ENCODE measurements at regions not wholly inside any gene's neighbourhood (a gene's known extent, or its start where the extent isn't known, plus 50 kb on each side); places are given as distances from the start of the nearest gene placed in this dataset.

GRCh38 chr6:26257272-26257671 is 107.7 kb upstream of the BTN3A2 start:
- TF ChIP-seq EZH2 (IDR thresholded peaks at IDR 0.05; ENCODE audit: borderline replicate concordance, insufficient read depth, low read depth, low read length, poor library complexity, severe bottlenecking) (no peak), CTCF (IDR thresholded peaks at IDR 0.05) (no peak)
- Mint-ChIP-seq H3K9me3 (ENCODE audit: insufficient read depth) (peaks cover 2% of the 10 kb centered on the region), H3K4me1 (peaks cover 17% of the 10 kb centered on the region), H3K27me3 (no peaks in the 10 kb centered on the region), H3K27ac (no peak overlapping the region), H3K4me3 (no peak overlapping the region)
- H3K9me3 ChIP-seq (ENCODE audit: control extremely low read depth in 1 of 3, control insufficient read depth in 2 of 3, insufficient read depth in 1 of 3, low read length in 2 of 3): peaks cover 0 to 3% (median 0%) of the 10 kb centered on the region in 3 donors
- WGBS (ENCODE audit: insufficient coverage): 93% methylated on average over 5 of the region's 7 CpGs
- intact Hi-C loops (cut with micrococcal nuclease): no loop called here
- no peak overlapping the region for H3K4me2 ChIP-seq (replicated peaks; ENCODE audit: low read depth, low read length, poor library complexity, severe bottlenecking)
- ChIA-PET CTCF (interaction anchor here (2.0 kb wide), 1 partner anchor 14 kb away, joined by 8 read pairs; a partner anchor contains a TSS), POLR2A (interaction anchor here (1.2 kb wide), 1 partner anchor 15 kb away, joined by 6 read pairs; a partner anchor contains a TSS)
- peaks cover 4 to 6% of the 10 kb centered on the region in 2 donors for H3K4me1 ChIP-seq (ENCODE audit: control insufficient read depth in 2 of 2, insufficient read depth in 2 of 2, low read length in 2 of 2)
- no peaks in the 10 kb centered on the region for H3K27me3 ChIP-seq (replicated peaks in 1 of 4; ENCODE audit: control extremely low read depth in 1 of 4, control insufficient read depth in 3 of 4, insufficient read depth in 4 of 4, low read length in 3 of 4)
- ATAC-seq (ENCODE audit: low read depth): no peak
- no peak for DNase-seq
- no peak overlapping the region for H3K4me3 ChIP-seq (ENCODE audit: control extremely low read depth in 1 of 5, extremely low read depth in 1 of 5, insufficient read depth in 1 of 5, low read depth in 2 of 5, low read length in 4 of 5)
- H3K79me2 ChIP-seq (ENCODE audit: control insufficient read depth, insufficient read depth, low read length): no peaks in the 10 kb centered on the region
- no peak overlapping the region for H2AFZ ChIP-seq (ENCODE audit: insufficient read depth, low read depth, low read length, poor library complexity, severe bottlenecking)
- no peak overlapping the region for H3K9ac ChIP-seq (ENCODE audit: low read length)
- H3K27ac ChIP-seq (ENCODE audit: low read length in 2 of 2): no peak overlapping the region
- H4K20me1 ChIP-seq (ENCODE audit: control insufficient read depth, insufficient read depth, low read length, poor library complexity, severe bottlenecking): no peaks in the 10 kb centered on the region
- peaks cover 0 to 2% of the 10 kb centered on the region in 2 experiments for H3K36me3 ChIP-seq (replicated peaks in 1 of 2; ENCODE audit: control extremely low read depth in 1 of 2, control insufficient read depth in 1 of 2, extremely low read depth in 1 of 2, insufficient read depth in 2 of 2, low read length in 1 of 2)

- TF ChIP-seq EZH2 (IDR thresholded peaks at IDR 0.05; ENCODE audit: borderline replicate concordance, insufficient read depth, low read depth, low read length, poor library complexity, severe bottlenecking) (no peak), CTCF (IDR thresholded peaks at IDR 0.05) (no peak)
- no peak overlapping the region for H3K4me2 ChIP-seq (replicated peaks; ENCODE audit: low read depth, low read length, poor library complexity, severe bottlenecking)
- peaks cover 0 to 3% (median 0%) of the 10 kb centered on the region in 3 donors for H3K9me3 ChIP-seq (ENCODE audit: control extremely low read depth in 1 of 3, control insufficient read depth in 2 of 3, insufficient read depth in 1 of 3, low read length in 2 of 3)
- intact Hi-C loops (cut with micrococcal nuclease): no loop called here
- peaks cover 6% of the 10 kb centered on the region for H3K4me1 Mint-ChIP-seq
- no peak overlapping the region for H3K4me3 Mint-ChIP-seq
- H3K27me3 Mint-ChIP-seq: no peaks in the 10 kb centered on the region
- no peak overlapping the region for H3K27ac Mint-ChIP-seq
- DNase-seq (no peak), ATAC-seq (ENCODE audit: low read depth) (no peak)
- H3K9ac ChIP-seq (ENCODE audit: low read length): no peak overlapping the region
- ChIA-PET CTCF (interaction anchor here (1.0 to 2.0 kb wide), 3 partner anchors 8 to 12 kb away, joined by 3 to 8 read pairs (median 3); a partner anchor contains a TSS), POLR2A (interaction anchor here (0.6 to 1.2 kb wide), 2 partner anchors 14 to 242 kb away, joined by 3 to 6 read pairs; a partner anchor contains a TSS)
- 92% methylated on average over 3 of the region's 5 CpGs for WGBS (ENCODE audit: insufficient coverage)
- no peak overlapping the region for H2AFZ ChIP-seq (ENCODE audit: insufficient read depth, low read depth, low read length, poor library complexity, severe bottlenecking)
- H3K79me2 ChIP-seq (ENCODE audit: control insufficient read depth, insufficient read depth, low read length): no peaks in the 10 kb centered on the region
- H3K4me3 ChIP-seq (ENCODE audit: control extremely low read depth in 1 of 5, extremely low read depth in 1 of 5, insufficient read depth in 1 of 5, low read depth in 2 of 5, low read length in 4 of 5): no peak overlapping the region
- peaks cover 0 to 2% of the 10 kb centered on the region in 2 experiments for H3K36me3 ChIP-seq (replicated peaks in 1 of 2; ENCODE audit: control extremely low read depth in 1 of 2, control insufficient read depth in 1 of 2, extremely low read depth in 1 of 2, insufficient read depth in 2 of 2, low read length in 1 of 2)
- peaks cover 0 to 3% of the 10 kb centered on the region in 2 donors for H3K4me1 ChIP-seq (ENCODE audit: control insufficient read depth in 2 of 2, insufficient read depth in 2 of 2, low read length in 2 of 2)
- H3K27me3 ChIP-seq (replicated peaks in 1 of 4; ENCODE audit: control extremely low read depth in 1 of 4, control insufficient read depth in 3 of 4, insufficient read depth in 4 of 4, low read length in 3 of 4): no peaks in the 10 kb centered on the region
- H3K27ac ChIP-seq (ENCODE audit: low read length in 2 of 2): no peak overlapping the region
- H4K20me1 ChIP-seq (ENCODE audit: control insufficient read depth, insufficient read depth, low read length, poor library complexity, severe bottlenecking): no peaks in the 10 kb centered on the region
- H3K9me3 Mint-ChIP-seq (ENCODE audit: insufficient read depth): peaks cover 2% of the 10 kb centered on the region
Observed at GRCh38 chr6:26258212-26258977, 106.6 kb upstream of the BTN3A2 start.

All from B cell (primary cell).